Stimulated activated effector memory CD8-positive, alpha-beta T cell treated with anti-CD3 and anti-CD28 coated beads, Interleukin-12 subunit alpha, Interleukin-12 subunit beta, amount 100 ng/mL, for 72 hours (primary cell): ENCODE measurements at regions not wholly inside any gene's neighbourhood (a gene's known extent, or its start where the extent isn't known, plus 50 kb on each side); places are given as distances from the start of the nearest gene placed in this dataset.
"Not testable (repeated sequence)": the region's sequence is repeated elsewhere in the genome, so short reads cannot be mapped to it uniquely, and the experiment has no call there.

Experiments
- ATAC-seq: fragments of 150-1000 bp; cut with Tn5 transposase; 2 replicates; pipeline ENCODE4 v1.10.0; 2021
- DNase-seq, 2 donors: peaks; one replicate each; pipeline ENCODE4 v3.0.0; 2021 to 2022; ENCODE audit warnings: low spot score in 2 of 2
- H3K27ac Mint-ChIP-seq: one replicate; pipeline ENCODE4 v1.8.0; 2022; ENCODE audit warnings: mild to moderate bottlenecking, mixed read lengths
- H3K36me3 Mint-ChIP-seq: one replicate; pipeline ENCODE4 v1.8.0; 2022; ENCODE audit warnings: mild to moderate bottlenecking, mixed read lengths
- H3K4me1 Mint-ChIP-seq: one replicate; pipeline ENCODE4 v1.8.0; 2022; ENCODE audit warnings: mixed read lengths
- H3K4me3 Mint-ChIP-seq: one replicate; pipeline ENCODE4 v1.8.0; 2022; ENCODE audit warnings: mild to moderate bottlenecking, mixed read lengths
- H3K9me3 Mint-ChIP-seq: one replicate; pipeline ENCODE4 v1.8.0; 2022; ENCODE audit warnings: mixed read lengths

- Mint-ChIP-seq H3K36me3 (no peaks in the 10 kb centered on the region), H3K9me3 (peaks cover 5% of the 10 kb centered on the region), H3K4me3 (no peak overlapping the region), H3K27ac (no peak overlapping the region), H3K4me1 (no peaks in the 10 kb centered on the region)
- ATAC-seq, result no peak
- DNase-seq, result no peak
Observed at GRCh38 chr2:16061441-16062217, 121.3 kb downstream of the MYCN start.

GRCh38 chr2:16060936-16061338 lies 120.6 kb downstream of the MYCN start:
- ATAC-seq, result no peak

GRCh38 chr2:16060125-16060935 lies 120.0 kb downstream of the MYCN start:
- no peak overlapping the region for H3K27ac Mint-ChIP-seq
- DNase-seq, result no peak

More at GRCh38 chr2:16060936-16061338, 120.6 kb downstream of the MYCN start:
- H3K9me3 Mint-ChIP-seq, result peaks cover 5% of the 10 kb centered on the region
- no peak overlapping the region for H3K27ac Mint-ChIP-seq
- DNase-seq, result no peak
- no peaks in the 10 kb centered on the region for H3K4me1 Mint-ChIP-seq
- no peaks in the 10 kb centered on the region for H3K36me3 Mint-ChIP-seq
- no peak overlapping the region for H3K4me3 Mint-ChIP-seq

GRCh38 chr2:16059393-16060016 lies 119.2 kb downstream of the MYCN start:
- H3K27ac Mint-ChIP-seq, result no peak overlapping the region
- H3K9me3 Mint-ChIP-seq, result peaks cover 5% of the 10 kb centered on the region
- no peaks in the 10 kb centered on the region for H3K36me3 Mint-ChIP-seq

More at GRCh38 chr2:16060125-16060935, 120.0 kb downstream of the MYCN start:
- Mint-ChIP-seq H3K4me1 (no peaks in the 10 kb centered on the region), H3K4me3 (no peak overlapping the region), H3K9me3 (peaks cover 5% of the 10 kb centered on the region), H3K36me3 (no peaks in the 10 kb centered on the region)
- no peak for ATAC-seq

GRCh38 chr2:16058747-16059358 lies 118.5 kb downstream of the MYCN start:
- H3K4me3 Mint-ChIP-seq, result no peak overlapping the region
- peaks cover 2% of the 10 kb centered on the region for H3K9me3 Mint-ChIP-seq
- no peak for DNase-seq
- no peaks in the 10 kb centered on the region for H3K36me3 Mint-ChIP-seq
- no peak overlapping the region for H3K27ac Mint-ChIP-seq
- no peaks in the 10 kb centered on the region for H3K4me1 Mint-ChIP-seq
- no peak for ATAC-seq

More at GRCh38 chr2:16059393-16060016, 119.2 kb downstream of the MYCN start:
- ATAC-seq (no peak), DNase-seq (no peak)
- Mint-ChIP-seq H3K4me1 (no peaks in the 10 kb centered on the region), H3K4me3 (no peak overlapping the region)

GRCh38 chr2:16058256-16058655 lies 117.9 kb downstream of the MYCN start:
- no peaks in the 10 kb centered on the region for H3K36me3 Mint-ChIP-seq
- H3K9me3 Mint-ChIP-seq, result peaks cover 1% of the 10 kb centered on the region
- no peaks in the 10 kb centered on the region for H3K4me1 Mint-ChIP-seq
- no peak for DNase-seq
- no peak for ATAC-seq
- no peak overlapping the region for H3K27ac Mint-ChIP-seq
- H3K4me3 Mint-ChIP-seq, result no peak overlapping the region

GRCh38 chr2:16057661-16058060 lies 117.3 kb downstream of the MYCN start:
- no peak overlapping the region for H3K27ac Mint-ChIP-seq
- ATAC-seq (no peak), DNase-seq (no peak)
- no peak overlapping the region for H3K4me3 Mint-ChIP-seq
- H3K4me1 Mint-ChIP-seq, result no peaks in the 10 kb centered on the region
- H3K9me3 Mint-ChIP-seq, result peaks cover 5% of the 10 kb centered on the region
- H3K36me3 Mint-ChIP-seq, result no peaks in the 10 kb centered on the region

GRCh38 chr2:16055848-16056580 lies 115.7 kb downstream of the MYCN start:
- H3K4me3 Mint-ChIP-seq, result no peak overlapping the region
- ATAC-seq (no peak), DNase-seq (no peak)
- H3K4me1 Mint-ChIP-seq, result no peaks in the 10 kb centered on the region
- H3K9me3 Mint-ChIP-seq, result peaks cover 5% of the 10 kb centered on the region
- H3K27ac Mint-ChIP-seq, result no peak overlapping the region
- no peaks in the 10 kb centered on the region for H3K36me3 Mint-ChIP-seq

GRCh38 chr2:16053437-16054257 lies 113.3 kb downstream of the MYCN start:
- ATAC-seq, result no peak

GRCh38 chr2:16052571-16053052 lies 112.3 kb downstream of the MYCN start:
- DNase-seq, H3K4me1 Mint-ChIP-seq, ATAC-seq, H3K36me3 Mint-ChIP-seq, H3K9me3 Mint-ChIP-seq, H3K27ac Mint-ChIP-seq, H3K4me3 Mint-ChIP-seq: not testable (repeated sequence)

More at GRCh38 chr2:16053437-16054257, 113.3 kb downstream of the MYCN start:
- H3K4me1 Mint-ChIP-seq, result no peaks in the 10 kb centered on the region
- H3K36me3 Mint-ChIP-seq, result no peaks in the 10 kb centered on the region
- H3K27ac Mint-ChIP-seq, result no peak overlapping the region
- peaks cover 5% of the 10 kb centered on the region for H3K9me3 Mint-ChIP-seq
- no peak overlapping the region for H3K4me3 Mint-ChIP-seq
- DNase-seq, result no peak

GRCh38 chr2:16051841-16052564 lies 111.7 kb downstream of the MYCN start:
- Mint-ChIP-seq H3K4me3 (no peak overlapping the region), H3K4me1 (no peaks in the 10 kb centered on the region), H3K27ac (no peak overlapping the region), H3K36me3 (no peaks in the 10 kb centered on the region), H3K9me3 (peaks cover 8% of the 10 kb centered on the region)
- DNase-seq (no peak), ATAC-seq (no peak)

- H3K4me3 Mint-ChIP-seq, result no peak overlapping the region
- H3K36me3 Mint-ChIP-seq, result no peaks in the 10 kb centered on the region
- peaks cover 8% of the 10 kb centered on the region for H3K9me3 Mint-ChIP-seq
- H3K4me1 Mint-ChIP-seq, result no peaks in the 10 kb centered on the region
- no peak for DNase-seq
- no peak overlapping the region for H3K27ac Mint-ChIP-seq
- no peak for ATAC-seq
Observed at GRCh38 chr2:16050908-16051489, 110.6 kb downstream of the MYCN start.

- no peaks in the 10 kb centered on the region for H3K36me3 Mint-ChIP-seq
- DNase-seq (no peak), ATAC-seq (no peak)
- H3K4me3 Mint-ChIP-seq, result no peak overlapping the region
- no peaks in the 10 kb centered on the region for H3K4me1 Mint-ChIP-seq
- H3K27ac Mint-ChIP-seq, result no peak overlapping the region
- H3K9me3 Mint-ChIP-seq, result peaks cover 8% of the 10 kb centered on the region
Observed at GRCh38 chr2:16050261-16050907, 110.0 kb downstream of the MYCN start.
